Prostate gland (tissue), 2 donors: ENCODE measurements at regions not wholly inside any gene's neighbourhood (a gene's known extent, or its start where the extent isn't known, plus 50 kb on each side); places are given as distances from the start of the nearest gene placed in this dataset.

Source experiments
- POLR2A ChIP-seq: fragments of 450-650 bp; IDR thresholded peaks from one replicate; pipeline ENCODE4 v1.6.1; 2016; ENCODE audit warnings: antibody characterized with exemption, mild to moderate bottlenecking
- POLR2AphosphoS5 ChIP-seq: sonication (generic); formaldehyde crosslinking; IDR thresholded peaks from one replicate; pipeline ENCODE4 v1.6.1; 2017; ENCODE audit warnings: antibody characterized with exemption
- TF ChIP-seq, protein P1 (sequence below), 4 experiments: fragments of 200-600 bp in 2 of 4; fragments of 450-650 bp in 2 of 4; sonication (generic) in 2 of 4; IDR thresholded peaks; 1 replicate in 3 of 4; 2 replicates in 1 of 4; pipeline ENCODE4 v1.5.1; 2016 to 2019; ENCODE audit warnings: antibody characterized with exemption in 4 of 4, mild to moderate bottlenecking in 2 of 4, moderate library complexity in 2 of 4

DNA sequence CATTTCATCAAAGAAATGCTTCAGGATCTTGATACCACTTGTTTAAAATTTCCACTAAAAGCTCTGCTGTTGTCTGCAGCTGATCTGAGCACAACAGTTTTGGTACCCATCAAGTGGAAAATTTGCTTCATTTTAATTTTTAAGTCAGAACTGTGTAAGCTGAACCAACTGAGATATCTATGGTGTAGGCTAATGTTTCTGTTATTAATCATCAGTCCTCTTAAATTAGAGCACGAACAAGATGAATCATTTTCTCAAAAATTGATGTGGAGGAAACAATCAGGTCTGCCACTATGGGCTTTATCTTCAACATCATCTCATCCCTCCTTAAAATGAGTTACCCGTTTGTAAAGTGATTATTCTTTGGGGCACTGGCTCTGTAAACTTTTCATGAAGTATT lies 221.5 kb upstream of the NBEA start:
- TF ChIP-seq, protein P1, sequence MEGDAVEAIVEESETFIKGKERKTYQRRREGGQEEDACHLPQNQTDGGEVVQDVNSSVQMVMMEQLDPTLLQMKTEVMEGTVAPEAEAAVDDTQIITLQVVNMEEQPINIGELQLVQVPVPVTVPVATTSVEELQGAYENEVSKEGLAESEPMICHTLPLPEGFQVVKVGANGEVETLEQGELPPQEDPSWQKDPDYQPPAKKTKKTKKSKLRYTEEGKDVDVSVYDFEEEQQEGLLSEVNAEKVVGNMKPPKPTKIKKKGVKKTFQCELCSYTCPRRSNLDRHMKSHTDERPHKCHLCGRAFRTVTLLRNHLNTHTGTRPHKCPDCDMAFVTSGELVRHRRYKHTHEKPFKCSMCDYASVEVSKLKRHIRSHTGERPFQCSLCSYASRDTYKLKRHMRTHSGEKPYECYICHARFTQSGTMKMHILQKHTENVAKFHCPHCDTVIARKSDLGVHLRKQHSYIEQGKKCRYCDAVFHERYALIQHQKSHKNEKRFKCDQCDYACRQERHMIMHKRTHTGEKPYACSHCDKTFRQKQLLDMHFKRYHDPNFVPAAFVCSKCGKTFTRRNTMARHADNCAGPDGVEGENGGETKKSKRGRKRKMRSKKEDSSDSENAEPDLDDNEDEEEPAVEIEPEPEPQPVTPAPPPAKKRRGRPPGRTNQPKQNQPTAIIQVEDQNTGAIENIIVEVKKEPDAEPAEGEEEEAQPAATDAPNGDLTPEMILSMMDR (IDR thresholded peaks at IDR 0.05), result no peak
- TF ChIP-seq POLR2A (no peak), POLR2AphosphoS5 (no peak)
